SIG-M5 (cell line): ENCODE measurements at regions not wholly inside any gene's neighbourhood (a gene's known extent, or its start where the extent isn't known, plus 50 kb on each side); places are given as distances from the start of the nearest gene placed in this dataset.
"Not testable (repeated sequence)": the region's sequence is repeated elsewhere in the genome, so short reads cannot be mapped to it uniquely, and the experiment has no call there.

Source experiments
- DNase-seq: peaks from one replicate; lab custom pipeline; 2025; lab: John Stamatoyannopoulos, UW

GRCh38 chr16:64730261-64730660 lies 391.6 kb downstream of the CDH11 start:
- DNase-seq: no peak

DNA sequence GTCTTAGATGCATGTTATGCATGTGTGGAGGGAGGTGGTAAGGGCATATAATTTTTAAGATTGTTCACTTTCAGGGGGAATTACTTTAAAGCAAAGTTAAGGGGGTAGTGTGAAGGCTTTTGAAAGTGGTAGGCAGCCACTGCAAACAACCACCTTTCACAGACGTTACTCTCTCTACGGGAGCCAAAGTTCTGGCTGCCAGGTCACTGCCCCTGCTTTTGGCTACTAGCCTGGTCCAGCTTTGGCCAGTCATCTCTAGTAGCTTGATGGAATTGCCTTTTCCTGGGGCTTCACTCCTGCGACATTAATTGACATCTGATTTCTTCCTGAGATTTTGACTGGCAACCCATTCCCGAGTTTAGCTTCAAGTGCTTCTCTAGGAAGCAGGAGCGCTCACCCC lies 397.5 kb downstream of the CDH11 start:
- no peak for DNase-seq

- DNase-seq: no peak
Observed at GRCh38 chr16:64718486-64718885, 403.4 kb downstream of the CDH11 start.

- DNase-seq: no peak
Observed at GRCh38 chr16:64717871-64718270, 404.0 kb downstream of the CDH11 start.

DNA sequence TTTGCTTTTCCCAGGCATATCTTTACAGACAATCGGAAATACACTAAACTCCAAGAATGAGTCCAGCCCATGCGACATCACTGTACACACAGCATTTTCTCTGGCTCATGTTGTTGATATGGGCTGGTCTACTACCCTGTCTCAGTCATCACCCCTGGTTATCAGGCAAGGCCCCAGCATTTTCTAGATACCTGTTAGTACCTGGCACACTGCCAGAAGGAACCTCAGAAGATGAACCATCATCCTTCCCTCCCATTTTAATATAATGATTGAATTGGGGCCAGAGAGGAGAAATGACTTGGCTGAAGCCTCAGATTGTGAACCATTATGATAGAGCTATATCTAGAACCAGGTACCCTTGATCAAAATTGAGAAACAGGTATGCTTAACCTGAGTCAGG lies 406.2 kb downstream of the CDH11 start:
- no peak for DNase-seq

DNA sequence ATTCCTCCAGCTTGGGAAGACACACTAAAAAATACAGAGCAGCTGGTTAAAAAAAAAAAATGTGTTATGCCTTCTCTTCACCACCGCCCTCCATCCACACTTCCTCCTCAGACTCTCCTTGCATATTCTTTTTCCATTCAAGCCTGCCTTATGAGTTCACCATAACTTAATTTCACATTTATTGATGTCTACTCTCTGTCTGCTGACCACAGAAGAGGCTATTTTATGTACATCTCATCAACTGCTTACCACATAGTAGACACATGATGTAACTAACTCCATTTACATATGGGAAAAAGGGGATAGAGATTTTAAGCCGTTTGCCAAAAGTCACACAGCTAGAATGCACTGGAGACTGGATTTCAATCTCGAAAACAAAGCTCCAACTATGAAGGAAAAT lies 409.8 kb downstream of the CDH11 start:
- no peak for DNase-seq

GRCh38 chr16:64711596-64711995 lies 410.3 kb downstream of the CDH11 start:
- DNase-seq: no peak

DNA sequence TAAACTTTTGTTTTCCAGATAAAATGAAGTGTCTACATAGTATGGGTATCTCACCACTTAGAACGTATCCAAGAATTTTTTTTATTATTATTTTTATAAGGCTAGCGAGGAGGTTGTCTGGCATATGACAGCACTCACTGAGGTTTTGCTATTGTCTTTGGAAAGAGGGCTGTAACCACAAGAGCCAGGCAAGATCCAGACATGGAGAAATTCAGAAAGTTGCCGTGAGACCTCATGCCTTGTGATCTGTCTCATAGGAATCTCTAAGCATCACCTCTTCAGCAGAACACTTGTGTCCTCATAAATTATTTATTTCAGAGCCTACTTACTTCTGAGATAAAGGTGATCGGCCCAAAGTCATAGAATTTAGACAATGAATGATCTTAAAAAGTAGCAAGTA lies 410.8 kb downstream of the CDH11 start:
- DNase-seq: no peak

- DNase-seq: no peak
Observed at GRCh38 chr16:64705443-64705842, 416.4 kb downstream of the CDH11 start.

DNA sequence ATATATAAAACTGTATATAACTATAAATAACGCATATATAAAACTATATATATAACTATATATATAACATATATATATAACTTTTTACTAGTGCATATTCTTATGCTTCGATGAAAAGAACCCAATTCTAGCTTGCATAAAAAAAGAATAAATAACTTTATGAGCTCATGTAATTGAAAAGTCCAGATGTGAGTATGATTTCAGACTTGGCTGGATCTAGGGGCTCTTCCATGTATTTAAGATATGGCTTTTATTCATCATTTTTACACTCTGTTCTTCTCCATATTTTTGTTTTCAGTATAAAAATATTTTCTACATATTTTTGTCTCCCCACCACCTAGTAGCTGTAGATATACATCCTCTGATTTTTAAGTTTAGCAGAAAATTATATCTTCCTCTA lies 417.5 kb downstream of the CDH11 start:
- DNase-seq: no peak

DNA sequence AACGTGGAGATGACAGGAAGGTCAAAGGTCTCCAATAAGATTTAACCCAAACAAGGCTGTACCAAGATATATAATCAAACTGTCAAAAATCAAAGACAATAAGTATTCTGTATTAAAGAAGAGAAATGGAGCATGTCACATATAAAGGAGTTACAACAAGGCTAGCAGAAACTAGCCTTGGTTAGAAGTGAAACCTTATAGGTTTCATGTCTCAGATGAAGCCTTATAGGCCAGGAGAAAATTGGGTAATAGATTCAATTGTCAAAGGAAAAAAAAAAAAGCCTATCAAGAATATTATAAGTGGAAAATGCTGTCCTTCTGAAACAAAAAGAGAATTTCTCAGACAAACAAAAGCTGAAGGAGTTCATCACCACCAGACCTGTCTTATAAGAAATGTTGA lies 419.4 kb downstream of the CDH11 start:
- DNase-seq: no peak

DNA sequence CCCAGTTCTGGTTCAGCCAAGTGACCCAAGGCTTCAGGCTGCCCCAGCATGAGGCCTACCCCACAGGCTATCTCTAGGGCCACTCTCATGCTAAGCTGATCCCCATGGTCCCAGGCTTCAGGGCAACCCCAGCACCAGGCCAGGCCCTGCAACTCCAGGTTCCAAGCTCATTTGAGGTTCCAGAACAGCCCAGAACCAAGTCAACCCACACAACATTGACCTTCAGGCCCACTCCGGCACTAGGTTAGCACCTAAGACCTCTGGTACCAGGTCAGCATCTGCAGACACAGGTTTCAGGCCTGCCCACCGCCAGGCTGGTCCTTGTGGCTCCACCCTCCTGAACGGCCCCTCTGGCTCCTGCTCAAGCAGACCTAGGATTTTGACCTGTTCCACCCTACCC lies 421.2 kb downstream of the CDH11 start:
- DNase-seq: no peak

- DNase-seq: no peak
Observed at GRCh38 chr16:64696866-64697265, 425.0 kb downstream of the CDH11 start.

- DNase-seq: no peak
Observed at GRCh38 chr16:64695684-64696083, 426.2 kb downstream of the CDH11 start.

DNA sequence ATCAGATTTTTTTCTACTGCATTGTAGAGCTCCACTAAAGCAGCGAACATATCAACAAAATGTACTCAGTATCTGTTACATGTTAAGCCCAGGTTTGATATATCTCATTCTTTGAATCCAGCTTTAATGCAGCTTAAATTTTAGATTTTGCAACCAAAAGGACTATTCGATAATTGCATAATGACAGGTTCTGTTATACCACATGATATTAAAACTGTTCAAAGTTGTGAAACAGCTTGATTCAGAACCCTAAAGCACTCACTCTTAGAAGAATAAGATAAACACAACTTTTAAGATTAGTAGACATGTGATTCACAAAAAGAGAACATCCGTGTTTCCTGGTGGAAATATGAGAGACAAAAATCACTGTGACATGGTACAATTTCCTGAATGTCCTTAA lies 427.9 kb downstream of the CDH11 start:
- DNase-seq: no peak

DNA sequence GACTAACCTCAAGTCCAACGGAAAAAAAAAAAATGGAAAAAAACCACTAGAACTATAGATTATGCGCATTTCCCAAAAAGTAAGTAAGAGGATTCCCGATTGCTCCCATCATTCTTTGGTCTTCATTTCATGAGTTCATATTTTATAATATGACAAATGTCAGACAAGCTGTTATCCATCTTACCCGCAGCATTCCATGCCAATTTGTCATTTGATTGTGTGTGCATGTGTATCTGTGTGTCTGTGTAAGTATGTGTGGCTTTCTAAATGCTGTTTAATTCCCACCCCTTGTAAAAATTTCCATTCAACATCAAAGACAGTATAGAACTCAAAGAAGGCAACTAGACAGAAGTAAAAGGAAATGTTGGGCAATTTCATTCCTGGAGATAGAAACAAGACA lies 434.1 kb downstream of the CDH11 start:
- no peak for DNase-seq

DNA sequence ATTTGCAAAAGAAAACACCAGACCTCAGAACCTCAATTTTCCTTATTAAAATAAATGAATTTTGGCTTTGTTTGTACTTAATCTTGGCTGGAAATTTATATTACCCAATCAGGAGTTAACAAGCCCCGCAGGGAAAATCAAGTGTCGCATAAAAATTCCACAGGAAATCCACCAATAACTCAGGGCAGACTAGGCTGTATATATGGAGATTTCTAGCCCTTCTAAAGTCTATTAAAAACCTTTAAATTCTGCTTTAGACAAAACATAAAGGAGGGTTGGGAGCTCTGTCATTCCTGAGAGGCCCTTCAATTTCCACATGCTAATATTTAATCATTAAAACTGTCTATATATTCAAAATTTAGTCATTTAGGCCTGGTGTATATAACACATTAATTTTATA lies 434.7 kb downstream of the CDH11 start:
- DNase-seq: no peak

DNA sequence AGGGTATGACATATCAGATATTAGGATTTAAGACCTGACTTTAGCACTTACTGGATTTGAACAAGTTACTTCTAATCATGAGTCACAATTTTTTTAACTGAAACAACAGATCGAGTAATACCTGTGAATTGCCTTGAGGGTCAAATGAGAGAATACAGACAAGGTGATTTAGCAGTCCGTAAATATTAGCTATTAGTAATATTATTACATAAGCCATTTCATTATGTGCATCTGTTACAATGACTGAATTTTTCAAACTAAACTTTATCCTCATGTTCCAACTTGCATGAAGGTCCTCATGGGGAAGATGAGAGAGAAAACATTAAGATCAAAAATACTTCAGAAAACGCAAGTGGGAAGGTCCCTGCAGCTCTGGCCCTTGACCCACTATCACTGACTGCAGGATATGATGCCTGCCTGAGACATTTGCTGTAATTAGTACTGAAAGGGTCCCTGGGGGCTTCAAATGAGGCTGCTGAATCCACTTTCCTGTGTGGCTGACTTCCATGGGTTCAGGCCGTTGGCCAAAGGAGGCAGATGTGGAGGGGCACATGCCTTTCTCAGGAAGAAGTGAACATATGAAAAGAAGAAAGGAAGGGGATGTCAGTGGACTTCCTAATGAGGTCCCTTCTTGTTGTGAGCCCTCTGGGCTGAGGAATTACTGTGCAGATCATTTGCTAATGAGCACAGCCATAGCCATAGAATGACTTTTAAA lies 441.7 kb downstream of the CDH11 start:
- no peak for DNase-seq

DNA sequence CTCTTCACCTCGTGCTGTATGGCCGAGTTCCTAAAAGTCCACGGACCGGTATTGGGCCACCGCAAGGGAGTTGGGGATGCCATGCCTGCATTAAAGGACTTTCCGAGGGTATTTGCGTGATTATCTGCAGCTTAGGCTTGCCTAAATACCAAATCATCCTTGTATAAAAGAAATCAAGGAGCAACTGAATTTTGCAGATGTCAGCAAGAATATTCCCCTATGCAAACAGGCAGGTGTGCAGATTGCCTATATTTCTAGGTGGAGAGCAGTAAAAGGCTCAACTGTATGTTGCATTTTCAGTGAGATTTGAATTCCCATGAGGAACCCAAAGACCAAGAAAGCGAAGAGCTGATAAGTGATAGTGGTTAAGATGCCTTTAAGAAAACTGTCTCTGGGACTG lies 452.3 kb downstream of the CDH11 start:
- no peak for DNase-seq

DNA sequence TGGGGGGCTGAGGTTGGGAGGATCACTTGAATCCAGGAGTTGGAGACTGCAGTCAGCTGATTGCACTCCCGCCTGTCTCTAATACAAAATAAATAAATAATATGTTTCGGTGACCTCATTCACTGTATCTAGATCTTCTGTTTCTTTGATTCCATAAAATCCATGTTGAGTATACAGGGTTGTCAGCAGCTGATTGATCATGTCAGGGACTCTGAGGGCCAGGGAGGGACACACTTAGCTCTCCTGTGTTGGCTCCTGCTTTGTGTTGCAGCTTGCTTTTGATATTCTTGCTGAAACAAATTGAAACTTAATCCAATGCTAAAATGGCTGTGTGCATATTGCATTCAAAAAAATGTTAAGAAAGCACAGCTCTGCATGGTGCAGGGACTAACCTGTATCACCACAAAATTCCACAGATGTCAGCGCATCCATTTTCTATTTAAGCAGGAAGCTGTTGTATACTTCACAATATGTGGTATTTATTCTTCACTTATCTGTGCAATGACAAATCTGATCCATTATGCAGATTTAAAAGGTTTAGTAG lies 454.5 kb downstream of the CDH11 start:
- no peak for DNase-seq

DNA sequence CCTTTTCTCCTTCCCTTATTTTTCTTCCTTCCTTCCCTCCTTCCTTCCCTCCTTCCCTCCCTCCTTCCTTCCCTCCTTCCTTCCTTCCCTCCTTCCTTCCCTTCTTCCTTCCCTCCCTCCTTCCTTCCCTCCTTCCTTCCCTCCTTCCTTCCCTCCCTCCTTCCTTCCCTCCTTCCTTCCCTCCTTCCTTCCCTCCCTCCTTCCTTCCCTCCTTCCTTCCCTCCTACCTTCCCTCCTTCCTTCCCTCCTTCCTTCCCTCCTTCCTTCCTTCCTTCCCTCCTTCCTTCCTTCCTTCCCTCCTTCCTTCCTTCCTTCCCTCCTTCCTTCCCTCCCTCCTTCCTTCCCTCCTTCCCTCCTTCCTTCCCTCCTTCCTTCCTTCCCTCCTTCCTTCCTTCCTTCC lies 459.6 kb downstream of the CDH11 start:
- DNase-seq: not testable (repeated sequence)

DNA sequence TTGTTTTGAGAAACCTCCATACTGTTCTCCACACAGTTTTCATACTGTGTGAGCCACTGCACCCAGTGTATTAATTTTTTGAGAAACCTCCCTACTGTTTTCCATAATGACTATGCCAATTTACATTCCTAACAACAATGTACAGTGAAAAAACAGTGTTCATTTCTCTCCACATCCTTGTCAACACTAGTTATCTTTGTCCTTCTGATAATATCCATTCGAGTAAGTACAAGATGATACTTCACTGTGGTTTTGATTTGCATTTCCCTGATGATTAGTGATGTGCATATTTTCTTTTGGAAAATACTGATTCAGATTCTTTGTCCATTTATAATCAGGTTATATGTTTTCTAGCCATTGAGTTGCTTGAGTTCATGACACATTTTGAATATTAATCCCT lies 462.0 kb downstream of the CDH11 start:
- DNase-seq: no peak

GRCh38 chr16:64657316-64658011 lies 464.4 kb downstream of the CDH11 start:
- DNase-seq: no peak

DNA sequence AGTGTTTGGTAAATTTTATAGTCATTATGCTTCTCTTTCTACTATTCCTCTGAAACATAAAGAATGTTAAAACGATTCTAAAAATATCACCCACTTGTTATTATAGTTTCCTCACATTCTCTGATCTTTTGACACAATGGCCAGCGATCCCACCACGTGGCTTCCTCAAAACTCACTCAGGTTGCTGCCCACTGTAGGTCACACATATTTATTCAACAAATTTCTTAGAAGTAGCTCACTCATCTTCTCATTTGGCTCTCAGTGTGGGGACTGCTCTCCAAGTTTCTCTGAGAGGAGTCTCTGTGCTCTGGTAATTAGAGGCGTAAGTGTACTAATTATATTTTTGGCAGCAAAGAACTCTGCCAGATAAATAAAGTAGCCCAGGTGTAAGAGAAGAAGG lies 465.4 kb downstream of the CDH11 start:
- no peak for DNase-seq
